Liver (tissue), 3 donors: ENCODE measurements at regions not wholly inside any gene's neighbourhood (a gene's known extent, or its start where the extent isn't known, plus 50 kb on each side); places are given as distances from the start of the nearest gene placed in this dataset.

Experiments
- CTCF ChIP-seq: fragments of 150-350 bp; IDR thresholded peaks from 2 replicates; pipeline ENCODE4 v1.5.1; 2017; ENCODE audit warnings: improper control_type of control experiment, low read depth, low read length; ENCODE audit not compliant: missing input control
- EGR1 ChIP-seq, 2 donors: IDR thresholded peaks; 2 replicates each; pipeline ENCODE4 v1.6.1; 2016 to 2018; ENCODE audit warnings: antibody characterized with exemption in 2 of 2, low read depth in 2 of 2
- donor health status: healthy.
- donor health status: healthy.

DNA sequence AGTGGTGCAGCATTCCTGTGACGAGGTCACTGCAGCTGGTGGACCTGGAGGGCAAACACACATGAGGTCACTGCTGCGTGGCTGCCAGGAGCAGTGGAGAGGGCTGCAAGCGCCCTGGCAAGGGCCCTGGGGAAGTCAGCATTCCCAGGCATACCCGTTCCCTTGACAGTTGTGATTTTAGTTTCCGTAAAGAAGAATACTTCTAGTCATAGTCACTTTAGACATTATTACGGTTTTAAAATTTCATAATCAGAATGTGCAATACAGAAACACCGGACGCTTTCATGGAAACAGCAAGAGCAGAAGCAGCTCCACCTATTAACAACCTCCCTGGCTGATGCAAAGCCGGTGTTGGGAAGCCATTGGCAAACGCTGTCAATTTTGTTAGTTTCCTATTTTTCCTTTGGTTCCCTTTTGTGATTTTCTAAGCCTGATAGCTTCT lies 129.8 kb downstream of the GADD45G start:
- TF ChIP-seq EGR1 (IDR thresholded peaks at IDR 0.05; ENCODE audit: low read depth in 2 of 2) (no peak), CTCF (no peak)
